PC-9 (cell line): ENCODE measurements at regions not wholly inside any gene's neighbourhood (a gene's known extent, or its start where the extent isn't known, plus 50 kb on each side); places are given as distances from the start of the nearest gene placed in this dataset.
A peak's percentile ranks its signal among the peaks of the same experiment; 100 is the strongest.

ENCODE experiments used
- BruUV-seq: library from RNA; stranded (reverse); fragments of 400-500 nt; replicated peaks from 2 replicates; lab custom pipeline; 2021; lab: Mats Ljungman, UMichigan
- CTCF ChIA-PET: fragments of 300-600 bp; sonication (Branson Sonifier 250); formaldehyde crosslinking; loops from one replicate; lab custom pipeline; 2022; ENCODE audit warnings: antibody characterized with exemption; lab: Charles Lee
- POLR2A ChIA-PET: fragments of 300-600 bp; sonication (Branson Sonifier 250); formaldehyde crosslinking; loops from one replicate; lab custom pipeline; 2022; ENCODE audit warnings: antibody characterized with exemption; ENCODE audit not compliant: unreplicated experiment; lab: Charles Lee
- DNase-seq, 2 experiments: peaks; one replicate each; pipeline versions ENCODE4 v3.0.0 to v3.0.0-alpha.2; 2015 to 2022; ENCODE audit warnings: mixed read lengths in 1 of 2
- H2AFZ ChIP-seq: fragments of 200-600 bp; sonication (generic); 2 replicates; pipeline ENCODE4 v1.8.1; 2017; ENCODE audit warnings: antibody characterized with exemption
- H3F3A ChIP-seq: fragments of 200-600 bp; sonication (generic); 2 replicates; pipeline ENCODE4 v1.8.1; 2017; ENCODE audit warnings: antibody characterized with exemption, mild to moderate bottlenecking, low read depth; ENCODE audit not compliant: insufficient read depth
- H3K27ac ChIP-seq: fragments of 200-600 bp; sonication (generic); 2 replicates; pipeline ENCODE4 v1.6.1; 2016; ENCODE audit warnings: mixed run types
- H3K27me3 ChIP-seq: fragments of 200-600 bp; sonication (generic); 2 replicates; pipeline ENCODE4 v1.6.1; 2016; ENCODE audit warnings: low read depth, mixed run types; ENCODE audit not compliant: insufficient read depth
- H3K36me3 ChIP-seq: fragments of 200-600 bp; sonication (generic); 2 replicates; pipeline ENCODE4 v1.6.1; 2016; ENCODE audit warnings: low read depth, mixed run types
- H3K4me1 ChIP-seq: fragments of 200-600 bp; sonication (generic); replicated peaks from 2 replicates; pipeline ENCODE4 v1.6.1; 2016; ENCODE audit warnings: mixed run types; ENCODE audit not compliant: insufficient read depth
- H3K4me2 ChIP-seq: fragments of 200-600 bp; sonication (generic); 2 replicates; pipeline ENCODE4 v1.6.1; 2017; ENCODE audit warnings: mixed run types
- H3K4me3 ChIP-seq: fragments of 200-600 bp; sonication (generic); 2 replicates; pipeline ENCODE4 v1.6.1; 2016; ENCODE audit warnings: mixed run types
- H3K79me2 ChIP-seq: fragments of 200-600 bp; sonication (generic); 2 replicates; pipeline ENCODE4 v1.6.1; 2017; ENCODE audit warnings: low read depth, mixed run types
- H3K9me2 ChIP-seq: fragments of 200-600 bp; sonication (generic); 2 replicates; pipeline ENCODE4 v1.8.1; 2017; ENCODE audit warnings: mild to moderate bottlenecking; ENCODE audit not compliant: insufficient read depth
- H3K9me3 ChIP-seq: fragments of 200-600 bp; sonication (generic); 2 replicates; pipeline ENCODE4 v1.8.1; 2016; ENCODE audit warnings: low read depth; ENCODE audit not compliant: insufficient read depth
- H4K20me1 ChIP-seq: fragments of 200-600 bp; sonication (generic); 2 replicates; pipeline ENCODE4 v1.8.1; 2017; ENCODE audit not compliant: insufficient read depth
- EZH2 ChIP-seq: fragments of 200-600 bp; sonication (generic); IDR thresholded peaks from 2 replicates; pipeline ENCODE4 v1.8.0; 2017; ENCODE audit warnings: antibody characterized with exemption, low read depth
- intact Hi-C: fragments of 100-400 bp; cut with micrococcal nuclease; formaldehyde crosslinking; loops from one replicate; pipeline ENCODE4 v1.10.0; 2022; ENCODE audit not compliant: unreplicated experiment
- TF ChIP-seq, protein P1 (sequence below): fragments of 200-600 bp; sonication (generic); conservative IDR thresholded peaks from 2 replicates; pipeline ENCODE4 v1.6.1; 2017; ENCODE audit warnings: mixed run types, antibody characterized with exemption, mild to moderate bottlenecking, moderate library complexity

DNA sequence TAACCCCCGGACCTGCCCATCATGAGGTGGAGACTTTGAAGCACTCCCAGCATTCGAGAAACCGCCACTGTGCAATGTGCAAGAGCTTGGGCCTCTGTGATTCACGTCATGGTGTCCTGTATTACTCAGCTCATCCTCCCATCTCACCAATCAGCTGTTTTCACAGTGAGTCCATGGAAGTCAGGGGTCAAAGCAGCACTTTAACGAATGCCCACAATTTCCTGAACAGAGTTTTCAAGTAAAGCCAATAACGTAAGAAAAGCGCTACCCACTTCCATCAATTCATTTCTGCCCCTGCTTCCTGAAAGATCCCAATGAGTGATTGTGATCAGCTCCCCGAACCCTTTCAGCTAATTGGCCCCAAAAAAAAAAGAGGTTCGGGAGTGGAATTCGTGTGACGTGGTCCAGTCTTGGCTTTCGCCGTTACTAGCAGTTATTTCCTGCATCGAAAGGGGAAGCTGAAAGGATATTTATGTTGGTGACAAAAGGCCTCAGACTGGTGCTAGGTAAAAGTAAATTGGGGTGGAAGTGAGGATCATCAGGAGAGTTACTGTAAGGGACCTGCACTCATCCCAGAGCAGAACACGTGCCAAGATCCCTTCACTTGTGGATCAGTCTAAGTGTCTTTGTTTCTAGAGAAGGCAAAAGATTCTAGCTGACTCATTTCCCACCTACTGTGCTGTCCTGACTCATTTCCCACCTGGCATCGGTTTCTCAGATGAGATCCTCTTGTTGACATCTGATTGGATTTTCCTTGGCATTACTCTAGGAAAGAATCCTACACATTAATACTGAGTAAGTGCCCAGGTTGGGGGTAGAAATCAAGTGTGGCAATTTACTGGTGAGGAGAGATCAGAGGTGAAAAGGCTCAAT lies 136.7 kb upstream of the NUDT7 start:
- POLR2A ChIA-PET = no interaction called here
- Histone ChIP-seq H3K27ac (no peak overlapping the region), H2AFZ (no peak overlapping the region), H3K9me2 (no peaks in the 10 kb centered on the region), H4K20me1 (no peaks in the 10 kb centered on the region), H3K4me2 (no peak overlapping the region), H3K9me3 (no peaks in the 10 kb centered on the region), H3F3A (no peaks in the 10 kb centered on the region), H3K27me3 (peaks cover 23% of the 10 kb centered on the region), H3K79me2 (no peaks in the 10 kb centered on the region), H3K4me1 (no peaks in the 10 kb centered on the region), H3K4me3 (no peak overlapping the region), H3K36me3 (no peaks in the 10 kb centered on the region)
- CTCF ChIA-PET = no interaction called here
- TF ChIP-seq EZH2 = no peak
- TF ChIP-seq, protein P1, sequence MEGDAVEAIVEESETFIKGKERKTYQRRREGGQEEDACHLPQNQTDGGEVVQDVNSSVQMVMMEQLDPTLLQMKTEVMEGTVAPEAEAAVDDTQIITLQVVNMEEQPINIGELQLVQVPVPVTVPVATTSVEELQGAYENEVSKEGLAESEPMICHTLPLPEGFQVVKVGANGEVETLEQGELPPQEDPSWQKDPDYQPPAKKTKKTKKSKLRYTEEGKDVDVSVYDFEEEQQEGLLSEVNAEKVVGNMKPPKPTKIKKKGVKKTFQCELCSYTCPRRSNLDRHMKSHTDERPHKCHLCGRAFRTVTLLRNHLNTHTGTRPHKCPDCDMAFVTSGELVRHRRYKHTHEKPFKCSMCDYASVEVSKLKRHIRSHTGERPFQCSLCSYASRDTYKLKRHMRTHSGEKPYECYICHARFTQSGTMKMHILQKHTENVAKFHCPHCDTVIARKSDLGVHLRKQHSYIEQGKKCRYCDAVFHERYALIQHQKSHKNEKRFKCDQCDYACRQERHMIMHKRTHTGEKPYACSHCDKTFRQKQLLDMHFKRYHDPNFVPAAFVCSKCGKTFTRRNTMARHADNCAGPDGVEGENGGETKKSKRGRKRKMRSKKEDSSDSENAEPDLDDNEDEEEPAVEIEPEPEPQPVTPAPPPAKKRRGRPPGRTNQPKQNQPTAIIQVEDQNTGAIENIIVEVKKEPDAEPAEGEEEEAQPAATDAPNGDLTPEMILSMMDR = no peak
- BruUV-seq = no TSS peak
- intact Hi-C loops = no loop called here
- DNase-seq = peak in 1 of 2 experiments; percentile 37

DNA sequence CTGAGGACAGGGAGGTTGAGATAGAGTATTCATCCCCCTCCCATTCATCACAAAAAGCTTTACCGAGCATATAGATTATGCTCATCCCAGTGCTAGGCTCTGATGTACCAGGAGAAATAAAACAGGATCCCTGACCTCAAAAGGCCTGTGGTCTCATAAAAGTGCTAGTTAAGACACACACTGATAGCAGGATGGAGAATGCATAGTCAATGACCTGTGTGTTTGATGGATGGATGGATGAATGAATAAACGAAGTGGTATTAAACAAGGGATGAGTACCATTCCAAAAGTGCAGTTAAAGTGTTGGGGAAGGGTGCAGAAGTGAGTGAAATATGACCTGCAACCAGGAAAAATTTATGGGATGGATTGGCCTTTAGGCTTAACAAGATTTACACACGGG lies 133.9 kb upstream of the NUDT7 start:
- no peak for DNase-seq
- Histone ChIP-seq H3K4me3 (no peak overlapping the region), H3K27ac (no peak overlapping the region), H4K20me1 (no peaks in the 10 kb centered on the region), H3K9me2 (no peaks in the 10 kb centered on the region), H3K79me2 (no peaks in the 10 kb centered on the region), H3K4me2 (no peak overlapping the region), H3K27me3 (peaks cover 6% of the 10 kb centered on the region; the same call in 1 of the 2 replicates), H3K9me3 (no peaks in the 10 kb centered on the region), H3F3A (no peaks in the 10 kb centered on the region), H3K4me1 (no peaks in the 10 kb centered on the region), H2AFZ (no peak overlapping the region), H3K36me3 (no peaks in the 10 kb centered on the region)
- TF ChIP-seq, protein P1 = no peak
- no peak for TF ChIP-seq EZH2
- POLR2A ChIA-PET = no interaction called here
- BruUV-seq = no TSS peak
- intact Hi-C loops = no loop called here
- CTCF ChIA-PET = no interaction called here

DNA sequence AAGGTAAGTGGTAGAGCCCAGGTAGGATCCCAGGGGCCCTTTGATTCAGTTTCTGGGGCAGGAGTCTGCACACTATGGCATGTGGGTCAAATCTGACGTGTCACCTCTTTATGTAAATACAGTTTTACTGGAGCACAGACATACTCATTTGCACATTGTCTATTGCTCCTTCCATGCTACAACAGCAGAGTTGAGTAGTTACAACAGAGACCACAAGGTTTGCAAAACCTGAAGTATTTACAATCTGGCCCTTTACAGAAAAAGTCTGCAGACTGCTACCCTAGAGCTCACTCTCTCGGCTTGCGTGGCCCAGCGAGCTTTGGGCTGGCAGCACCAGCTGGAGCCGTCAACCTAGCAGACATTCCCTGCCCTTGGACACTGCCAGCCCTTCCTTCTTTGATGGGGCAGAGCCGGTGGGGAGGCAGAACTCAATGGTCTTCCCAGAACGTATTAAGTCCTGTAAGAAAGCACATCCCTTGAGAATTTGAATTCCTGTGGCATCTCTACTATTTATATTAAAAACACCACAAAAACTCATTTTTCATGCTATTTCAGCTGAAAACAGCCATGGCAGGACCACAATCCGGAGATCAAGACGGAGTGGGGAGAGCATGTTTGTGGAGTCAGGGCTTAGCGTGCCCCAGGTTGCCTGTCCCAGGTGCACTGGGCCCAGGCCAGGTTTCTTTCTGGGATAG lies 133.1 kb upstream of the NUDT7 start:
- no peaks in the 10 kb centered on the region for H3K36me3 ChIP-seq
- H3K4me2 ChIP-seq = no peak overlapping the region
- H3K4me1 ChIP-seq = no peaks in the 10 kb centered on the region
- TF ChIP-seq, protein P1 = no peak
- TF ChIP-seq EZH2 = no peak
- ChIA-PET POLR2A (no interaction called here), CTCF (no interaction called here)
- H3F3A ChIP-seq = no peaks in the 10 kb centered on the region
- H3K27me3 ChIP-seq = peaks cover 6% of the 10 kb centered on the region; the same call in 1 of the 2 replicates
- no peak overlapping the region for H2AFZ ChIP-seq
- no peaks in the 10 kb centered on the region for H3K9me2 ChIP-seq
- no peaks in the 10 kb centered on the region for H3K79me2 ChIP-seq
- no peak overlapping the region for H3K4me3 ChIP-seq
- H3K27ac ChIP-seq = no peak overlapping the region
- intact Hi-C loops = no loop called here
- H3K9me3 ChIP-seq = no peaks in the 10 kb centered on the region
- DNase-seq = no peak
- no TSS peak for BruUV-seq
- H4K20me1 ChIP-seq = no peaks in the 10 kb centered on the region
